ENCODE measurements at regions not wholly inside any gene's neighbourhood (a gene's known extent, or its start where the extent isn't known, plus 50 kb on each side); places are given as distances from the start of the nearest gene placed in this dataset.
"Not testable (repeated sequence)": the region's sequence is repeated elsewhere in the genome, so short reads cannot be mapped to it uniquely, and the experiment has no call there.

DNA sequence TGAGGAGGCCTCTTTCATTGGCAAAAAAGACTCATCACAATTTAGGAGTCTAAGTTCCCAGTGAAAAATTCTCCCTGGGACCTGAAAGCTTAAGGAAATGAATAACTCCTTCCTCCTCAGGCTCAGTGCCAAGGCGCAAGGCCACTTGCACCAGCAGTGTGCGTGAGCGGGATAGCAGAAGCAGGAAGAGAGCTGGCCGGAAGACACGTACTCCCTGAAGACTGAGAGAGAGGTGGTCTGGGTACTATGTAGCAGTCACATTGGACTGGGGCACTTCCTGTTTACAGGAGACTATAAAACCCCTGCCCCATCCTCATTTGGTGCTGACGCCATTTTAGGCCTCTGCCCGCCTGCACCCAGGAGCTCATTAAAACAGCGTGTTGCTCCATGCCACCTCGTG, 66.3 kb upstream of the IL33 start:
- ATAC-seq (ENCODE audit: insufficient read depth, low FRiP score) (no peak), DNase-seq (peak in 2 of 3 donors; percentile 1 to 32)
- no peak overlapping the region for H3K4me3 ChIP-seq
- H3K27ac ChIP-seq (ENCODE audit: low read depth in 1 of 2, low read length in 1 of 2) = no peak overlapping the region
- TF ChIP-seq, protein P1, sequence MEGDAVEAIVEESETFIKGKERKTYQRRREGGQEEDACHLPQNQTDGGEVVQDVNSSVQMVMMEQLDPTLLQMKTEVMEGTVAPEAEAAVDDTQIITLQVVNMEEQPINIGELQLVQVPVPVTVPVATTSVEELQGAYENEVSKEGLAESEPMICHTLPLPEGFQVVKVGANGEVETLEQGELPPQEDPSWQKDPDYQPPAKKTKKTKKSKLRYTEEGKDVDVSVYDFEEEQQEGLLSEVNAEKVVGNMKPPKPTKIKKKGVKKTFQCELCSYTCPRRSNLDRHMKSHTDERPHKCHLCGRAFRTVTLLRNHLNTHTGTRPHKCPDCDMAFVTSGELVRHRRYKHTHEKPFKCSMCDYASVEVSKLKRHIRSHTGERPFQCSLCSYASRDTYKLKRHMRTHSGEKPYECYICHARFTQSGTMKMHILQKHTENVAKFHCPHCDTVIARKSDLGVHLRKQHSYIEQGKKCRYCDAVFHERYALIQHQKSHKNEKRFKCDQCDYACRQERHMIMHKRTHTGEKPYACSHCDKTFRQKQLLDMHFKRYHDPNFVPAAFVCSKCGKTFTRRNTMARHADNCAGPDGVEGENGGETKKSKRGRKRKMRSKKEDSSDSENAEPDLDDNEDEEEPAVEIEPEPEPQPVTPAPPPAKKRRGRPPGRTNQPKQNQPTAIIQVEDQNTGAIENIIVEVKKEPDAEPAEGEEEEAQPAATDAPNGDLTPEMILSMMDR (IDR thresholded peaks at IDR 0.05; ENCODE audit: control extremely low read depth, extremely low read depth) = no peak
- no peak overlapping the region for H3K9ac ChIP-seq (ENCODE audit: insufficient read depth in 1 of 2, low read length in 2 of 2)
- no peaks in the 10 kb centered on the region for H3K36me3 ChIP-seq (ENCODE audit: control insufficient read depth in 4 of 4, insufficient read depth in 4 of 4, low read length in 4 of 4)
- no peaks in the 10 kb centered on the region for H3K9me3 ChIP-seq (ENCODE audit: control insufficient read depth in 4 of 4, insufficient read depth in 3 of 4, low read length in 3 of 4)
- no peaks in the 10 kb centered on the region for H3K4me1 ChIP-seq (ENCODE audit: control insufficient read depth in 5 of 5, insufficient read depth in 5 of 5, low read length in 5 of 5)
- 80 to 83% methylated on average over 9 of the region's 9 CpGs for WGBS, 2 donors
- H3K27me3 ChIP-seq (ENCODE audit: control insufficient read depth in 3 of 3, insufficient read depth in 3 of 3, low read length in 2 of 3) = no peaks in the 10 kb centered on the region

DNA sequence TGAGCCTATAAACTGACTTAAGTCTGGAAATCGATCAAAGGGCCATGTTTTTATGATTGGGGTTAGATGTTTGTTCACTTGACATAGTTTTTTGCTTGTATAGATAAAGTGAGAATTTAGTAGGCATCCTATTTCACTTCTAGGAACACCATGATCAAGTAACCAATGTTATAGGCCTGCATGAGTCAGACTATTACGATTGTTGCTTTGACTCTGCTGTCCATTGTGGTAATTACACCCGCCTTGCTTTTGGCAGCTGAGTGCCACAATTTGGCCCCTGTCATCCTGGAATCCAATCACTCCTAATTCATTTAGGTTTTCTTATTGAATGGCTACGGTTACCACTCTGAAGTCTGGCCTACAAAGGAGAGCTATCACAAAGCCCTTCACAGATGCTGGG, 67.8 kb upstream of the IL33 start:
- Histone ChIP-seq H3K4me3 (no peak overlapping the region), H3K4me1 (ENCODE audit: control insufficient read depth in 5 of 5, insufficient read depth in 5 of 5, low read length in 5 of 5) (no peaks in the 10 kb centered on the region), H3K27ac (ENCODE audit: low read depth in 1 of 2, low read length in 1 of 2) (no peak overlapping the region), H3K36me3 (ENCODE audit: control insufficient read depth in 4 of 4, insufficient read depth in 4 of 4, low read length in 4 of 4) (no peaks in the 10 kb centered on the region), H3K9ac (ENCODE audit: insufficient read depth in 1 of 2, low read length in 2 of 2) (no peak overlapping the region), H3K9me3 (ENCODE audit: control insufficient read depth in 4 of 4, insufficient read depth in 3 of 4, low read length in 3 of 4) (no peaks in the 10 kb centered on the region), H3K27me3 (ENCODE audit: control insufficient read depth in 3 of 3, insufficient read depth in 3 of 3, low read length in 2 of 3) (no peaks in the 10 kb centered on the region)
- WGBS, 2 donors = 91 to 92% methylated on average over 4 of the region's 4 CpGs
- TF ChIP-seq, protein P1 (IDR thresholded peaks at IDR 0.05; ENCODE audit: control extremely low read depth, extremely low read depth) = no peak
- ATAC-seq (ENCODE audit: insufficient read depth, low FRiP score) (no peak), DNase-seq (no peak)

DNA sequence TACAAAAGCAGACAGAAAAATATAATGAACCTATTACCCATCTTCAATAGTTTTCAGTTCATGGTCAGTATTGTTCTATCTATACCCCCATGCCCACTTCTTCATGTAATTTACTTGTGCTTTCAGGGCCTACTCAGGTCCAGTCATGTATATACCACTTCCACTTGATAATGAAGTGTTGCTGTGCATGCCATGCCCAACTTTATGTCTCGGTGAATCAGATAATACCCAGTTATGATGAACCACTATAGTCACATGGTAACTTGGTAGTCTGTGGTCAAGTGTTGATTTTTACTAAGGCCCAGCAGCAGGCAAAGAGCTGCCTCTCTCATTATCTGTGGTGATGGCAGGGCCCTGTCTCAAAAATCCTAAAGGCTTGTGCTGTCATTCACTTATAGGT, 70.7 kb upstream of the IL33 start:
- ATAC-seq (ENCODE audit: insufficient read depth, low FRiP score) = no peak
- TF ChIP-seq, protein P1 (IDR thresholded peaks at IDR 0.05; ENCODE audit: control extremely low read depth, extremely low read depth) = no peak
- Histone ChIP-seq H3K36me3 (ENCODE audit: control insufficient read depth in 4 of 4, insufficient read depth in 4 of 4, low read length in 4 of 4) (no peaks in the 10 kb centered on the region), H3K4me3 (no peak overlapping the region), H3K27me3 (ENCODE audit: control insufficient read depth in 3 of 3, insufficient read depth in 3 of 3, low read length in 2 of 3) (no peaks in the 10 kb centered on the region), H3K9me3 (ENCODE audit: control insufficient read depth in 4 of 4, insufficient read depth in 3 of 4, low read length in 3 of 4) (no peaks in the 10 kb centered on the region), H3K27ac (ENCODE audit: low read depth in 1 of 2, low read length in 1 of 2) (no peak overlapping the region), H3K4me1 (ENCODE audit: control insufficient read depth in 5 of 5, insufficient read depth in 5 of 5, low read length in 5 of 5) (no peaks in the 10 kb centered on the region), H3K9ac (ENCODE audit: insufficient read depth in 1 of 2, low read length in 2 of 2) (no peak overlapping the region)
- no peak for DNase-seq
- 90 to 91% methylated on average over 1 of the region's 1 CpG for WGBS, 2 donors

DNA sequence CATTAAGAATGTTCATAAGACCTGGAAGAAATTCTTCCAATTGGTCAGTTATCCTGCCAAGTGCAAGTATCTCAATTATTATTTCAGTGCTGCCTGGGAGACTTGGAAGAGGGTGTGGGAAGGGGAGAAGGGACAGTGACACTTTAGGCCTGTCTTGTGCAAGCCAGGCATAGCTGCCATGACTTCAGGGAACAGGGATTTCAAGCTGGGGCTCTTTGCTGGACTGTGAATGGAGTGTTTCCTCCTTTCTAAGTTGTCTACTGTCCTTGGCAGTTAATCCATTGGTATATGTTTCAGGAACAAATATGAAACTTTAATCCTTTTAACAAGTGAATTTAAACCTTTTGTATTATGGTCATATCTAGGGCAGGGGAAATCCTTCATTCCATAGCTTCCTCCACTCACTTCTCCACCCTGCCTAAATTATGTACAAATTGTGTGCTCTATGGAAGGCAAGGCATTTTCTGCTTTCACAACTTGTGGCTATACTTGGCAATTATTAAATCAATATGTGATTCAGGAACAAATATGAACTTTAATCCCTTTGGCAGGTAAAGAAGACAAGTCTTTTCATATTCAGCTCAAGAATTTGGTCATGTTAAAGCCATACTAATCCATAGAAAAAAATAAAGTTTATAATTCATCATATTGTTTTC, 72.7 kb upstream of the IL33 start:
- Histone ChIP-seq H3K27ac (ENCODE audit: low read depth in 1 of 2, low read length in 1 of 2) (no peak overlapping the region), H3K27me3 (ENCODE audit: control insufficient read depth in 3 of 3, insufficient read depth in 3 of 3, low read length in 2 of 3) (no peaks in the 10 kb centered on the region), H3K9ac (ENCODE audit: insufficient read depth in 1 of 2, low read length in 2 of 2) (no peak overlapping the region), H3K36me3 (ENCODE audit: control insufficient read depth in 4 of 4, insufficient read depth in 4 of 4, low read length in 4 of 4) (no peaks in the 10 kb centered on the region), H3K9me3 (ENCODE audit: control insufficient read depth in 4 of 4, insufficient read depth in 3 of 4, low read length in 3 of 4) (no peaks in the 10 kb centered on the region), H3K4me3 (no peak overlapping the region), H3K4me1 (ENCODE audit: control insufficient read depth in 5 of 5, insufficient read depth in 5 of 5, low read length in 5 of 5) (no peaks in the 10 kb centered on the region)
- TF ChIP-seq, protein P1 (IDR thresholded peaks at IDR 0.05; ENCODE audit: control extremely low read depth, extremely low read depth) = no peak
- no peak for DNase-seq
- ATAC-seq (ENCODE audit: insufficient read depth, low FRiP score) = no peak

DNA sequence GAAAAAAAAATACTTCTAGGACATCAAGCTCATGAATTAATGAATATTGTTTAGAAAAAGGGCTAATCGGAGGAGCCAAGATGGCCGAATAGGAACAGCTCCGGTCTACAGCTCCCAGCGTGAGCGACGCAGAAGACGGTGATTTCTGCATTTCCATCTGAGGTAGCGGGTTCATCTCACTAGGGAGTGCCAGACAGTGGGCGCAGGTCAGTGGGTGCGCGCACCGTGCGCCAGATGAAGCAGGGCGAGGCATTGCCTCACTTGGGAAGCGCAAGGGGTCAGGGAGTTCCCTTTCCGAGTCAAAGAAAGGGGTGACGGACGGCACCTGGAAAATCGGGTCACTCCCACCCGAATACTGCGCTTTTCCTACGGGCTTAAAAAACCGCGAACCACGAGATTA, 79.8 kb upstream of the IL33 start:
- ATAC-seq (ENCODE audit: insufficient read depth, low FRiP score); H3K4me1 ChIP-seq (ENCODE audit: control insufficient read depth in 5 of 5, insufficient read depth in 5 of 5, low read length in 5 of 5): not testable (repeated sequence)

More for the DNA sequence above, 79.8 kb upstream of the IL33 start:
- H3K9me3 ChIP-seq (ENCODE audit: control insufficient read depth in 4 of 4, insufficient read depth in 3 of 4, low read length in 3 of 4); H3K27ac ChIP-seq (ENCODE audit: low read depth in 1 of 2, low read length in 1 of 2); H3K9ac ChIP-seq (ENCODE audit: insufficient read depth in 1 of 2, low read length in 2 of 2); DNase-seq; H3K27me3 ChIP-seq (ENCODE audit: control insufficient read depth in 3 of 3, insufficient read depth in 3 of 3, low read length in 2 of 3); H3K36me3 ChIP-seq (ENCODE audit: control insufficient read depth in 4 of 4, insufficient read depth in 4 of 4, low read length in 4 of 4); H3K4me3 ChIP-seq: not testable (repeated sequence)
- 90 to 96% methylated on average over 20 to 25 of the region's 25 CpGs for WGBS, 2 donors

Measured in lung (tissue), 11 donors.